ENCODE measurements at regions not wholly inside any gene's neighbourhood (a gene's known extent, or its start where the extent isn't known, plus 50 kb on each side); places are given as distances from the start of the nearest gene placed in this dataset.

GRCh38 chr20:52279706-52280105 lies 88.1 kb upstream of the ZFP64 start:
- Mint-ChIP-seq H3K27me3 (ENCODE audit: low read depth, poor library complexity) (peaks cover 11% of the 10 kb centered on the region), H3K27ac (no peak overlapping the region), H3K4me3 (no peak overlapping the region), H3K4me1 (peaks cover 14% of the 10 kb centered on the region), H3K36me3 (ENCODE audit: low read depth) (no peaks in the 10 kb centered on the region), H3K9me3 (no peaks in the 10 kb centered on the region)
- no peak for TF ChIP-seq CTCF (IDR thresholded peaks at IDR 0.05)
- DNase-seq = no peak

DNA sequence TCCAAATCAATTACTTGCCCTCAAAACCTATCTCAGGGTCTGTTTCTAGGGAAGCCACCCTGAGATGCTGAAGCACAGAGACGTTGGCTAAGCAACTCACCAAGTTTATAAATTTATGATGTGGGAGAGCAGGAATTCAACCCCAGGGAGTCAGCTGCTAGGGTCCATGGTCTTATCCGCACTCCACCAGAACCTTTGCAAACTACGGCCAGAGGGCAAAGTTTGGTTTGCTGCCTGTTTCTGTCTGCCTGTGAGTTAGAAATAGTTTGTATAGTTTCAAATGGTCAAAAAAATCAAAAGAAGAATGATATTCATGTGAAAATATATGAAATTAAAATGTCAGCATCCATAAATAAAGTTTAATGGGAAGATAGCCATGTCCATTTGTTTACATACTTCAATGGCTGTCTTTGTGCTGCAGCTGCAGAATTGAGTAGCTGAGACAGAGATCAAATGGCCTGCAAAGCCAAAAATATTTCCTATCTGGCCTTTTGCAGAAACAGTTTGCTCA lies 83.7 kb upstream of the ZFP64 start:
- no peaks in the 10 kb centered on the region for H3K36me3 Mint-ChIP-seq (ENCODE audit: low read depth)
- no peaks in the 10 kb centered on the region for H3K9me3 Mint-ChIP-seq
- peaks cover 3% of the 10 kb centered on the region for H3K27me3 Mint-ChIP-seq (ENCODE audit: low read depth, poor library complexity)
- peaks cover 20% of the 10 kb centered on the region for H3K4me1 Mint-ChIP-seq
- H3K27ac Mint-ChIP-seq = peak overlapping the region; percentile 67
- H3K4me3 Mint-ChIP-seq = no peak overlapping the region
- TF ChIP-seq CTCF (IDR thresholded peaks at IDR 0.05) = no peak
- no peak for DNase-seq

DNA sequence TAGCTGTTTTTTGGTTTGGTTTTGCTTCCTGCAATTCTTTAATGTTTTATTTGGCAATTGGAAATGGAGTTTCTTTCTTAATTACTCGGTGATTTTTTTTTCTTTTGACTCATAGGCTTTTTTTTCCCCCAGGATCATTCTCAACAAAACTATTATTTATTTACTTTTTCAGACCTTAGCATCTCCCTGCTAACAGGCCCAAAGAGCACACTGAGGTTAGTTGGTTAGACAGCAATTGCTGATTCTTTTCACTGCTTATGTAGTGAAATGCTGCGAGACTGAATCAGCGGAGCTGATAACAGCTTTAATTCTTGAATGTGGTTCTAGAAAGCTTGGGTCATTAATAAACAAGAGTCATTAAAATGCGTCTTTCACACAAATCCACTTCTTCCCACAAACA lies 79.1 kb upstream of the ZFP64 start:
- peaks cover 38% of the 10 kb centered on the region for H3K4me1 Mint-ChIP-seq
- H3K4me3 Mint-ChIP-seq = no peak overlapping the region
- DNase-seq = no peak
- no peak for TF ChIP-seq CTCF (IDR thresholded peaks at IDR 0.05)
- peaks cover 7% of the 10 kb centered on the region for H3K27me3 Mint-ChIP-seq (ENCODE audit: low read depth, poor library complexity)
- H3K9me3 Mint-ChIP-seq = no peaks in the 10 kb centered on the region
- H3K36me3 Mint-ChIP-seq (ENCODE audit: low read depth) = no peaks in the 10 kb centered on the region
- no peak overlapping the region for H3K27ac Mint-ChIP-seq

GRCh38 chr20:52270001-52270606 lies 78.5 kb upstream of the ZFP64 start:
- Mint-ChIP-seq H3K9me3 (no peaks in the 10 kb centered on the region), H3K4me3 (no peak overlapping the region), H3K27me3 (ENCODE audit: low read depth, poor library complexity) (peaks cover 7% of the 10 kb centered on the region), H3K36me3 (ENCODE audit: low read depth) (no peaks in the 10 kb centered on the region), H3K4me1 (peaks cover 38% of the 10 kb centered on the region), H3K27ac (no peak overlapping the region)
- no peak for TF ChIP-seq CTCF (IDR thresholded peaks at IDR 0.05)
- no peak for DNase-seq

DNA sequence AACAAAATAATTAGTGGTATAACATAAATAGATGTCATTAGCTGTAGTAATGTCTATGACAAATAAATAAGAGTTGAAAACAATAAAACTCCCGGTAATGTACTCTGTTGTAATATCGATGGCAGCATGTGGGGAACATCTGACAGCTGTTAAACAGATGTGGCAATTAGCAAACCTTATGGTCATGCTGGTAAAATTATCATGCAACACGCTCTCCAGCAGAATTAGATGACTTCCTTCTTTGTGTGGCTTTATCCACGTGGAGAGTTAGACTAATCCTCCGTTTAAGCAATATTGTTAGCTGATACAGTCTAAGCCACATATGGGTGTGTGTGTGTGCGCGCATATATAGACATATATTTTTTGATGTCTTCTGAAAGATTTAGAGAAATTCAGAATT lies 77.7 kb upstream of the ZFP64 start:
- H3K4me3 Mint-ChIP-seq = no peak overlapping the region
- no peak for DNase-seq
- H3K4me1 Mint-ChIP-seq = peaks cover 38% of the 10 kb centered on the region
- TF ChIP-seq CTCF (IDR thresholded peaks at IDR 0.05) = no peak
- peaks cover 10% of the 10 kb centered on the region for H3K27me3 Mint-ChIP-seq (ENCODE audit: low read depth, poor library complexity)
- H3K9me3 Mint-ChIP-seq = no peaks in the 10 kb centered on the region
- no peaks in the 10 kb centered on the region for H3K36me3 Mint-ChIP-seq (ENCODE audit: low read depth)
- no peak overlapping the region for H3K27ac Mint-ChIP-seq

DNA sequence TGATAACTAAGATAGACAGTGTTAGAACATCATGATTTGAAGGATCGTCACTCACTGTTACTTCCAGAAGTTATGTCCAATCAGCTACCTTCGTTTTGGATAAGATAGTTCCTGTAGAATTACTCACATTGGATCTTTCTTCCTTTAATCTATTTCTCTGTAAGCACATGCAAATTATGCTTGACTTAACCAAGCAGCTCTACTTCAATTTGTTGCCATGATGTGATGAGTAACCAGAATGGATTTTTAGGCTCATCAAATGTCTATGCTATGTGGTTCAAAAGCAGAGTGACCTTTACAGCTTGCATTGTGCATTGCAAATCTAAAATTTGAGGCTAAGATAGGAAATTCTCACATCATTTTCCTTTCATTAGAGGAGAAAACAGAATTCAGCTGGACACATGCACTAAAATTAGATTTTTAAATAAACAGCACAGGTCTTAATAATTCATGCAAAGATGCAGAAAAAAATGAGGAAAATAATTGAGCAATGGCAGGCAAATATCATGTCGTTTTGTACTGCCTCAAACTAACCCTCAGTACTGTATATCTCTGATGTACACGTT lies 76.7 kb upstream of the ZFP64 start:
- DNase-seq = no peak
- Mint-ChIP-seq H3K27me3 (ENCODE audit: low read depth, poor library complexity) (peaks cover 13% of the 10 kb centered on the region), H3K36me3 (ENCODE audit: low read depth) (no peaks in the 10 kb centered on the region), H3K9me3 (no peaks in the 10 kb centered on the region), H3K4me3 (no peak overlapping the region), H3K27ac (no peak overlapping the region), H3K4me1 (peaks cover 38% of the 10 kb centered on the region)
- TF ChIP-seq CTCF (IDR thresholded peaks at IDR 0.05) = no peak

All from nephron progenitor cell (in vitro differentiated cells).